Coronary artery (tissue), 2 donors: ENCODE measurements at regions not wholly inside any gene's neighbourhood (a gene's known extent, or its start where the extent isn't known, plus 50 kb on each side); places are given as distances from the start of the nearest gene placed in this dataset.

ENCODE experiments used
- DNase-seq: peaks from one replicate; pipeline ENCODE4 v3.0.0-alpha.2; 2017; ENCODE audit warnings: low spot score
- H3K27ac ChIP-seq, 2 donors: fragments of 200-600 bp; sonication (generic); one replicate each; pipeline ENCODE4 v1.5.1; 2016 to 2019
- H3K4me3 ChIP-seq: fragments of 200-600 bp; sonication (generic); 2 replicates; pipeline ENCODE4 v1.5.1; 2016; ENCODE audit warnings: mild to moderate bottlenecking, moderate library complexity
- CTCF ChIP-seq: fragments of 200-600 bp; sonication (generic); IDR thresholded peaks from one replicate; pipeline ENCODE4 v1.5.1; 2019; ENCODE audit warnings: antibody characterized with exemption

GRCh38 chr6:53718597-53719460 lies 53.3 kb upstream of the KLHL31 start:
- Histone ChIP-seq H3K27ac (no peak overlapping the region), H3K4me3 (no peak overlapping the region)
- TF ChIP-seq CTCF = peak; percentile 38
- DNase-seq = no peak

- TF ChIP-seq CTCF = no peak
- Histone ChIP-seq H3K27ac (no peak overlapping the region), H3K4me3 (no peak overlapping the region)
- no peak for DNase-seq
Measured at GRCh38 chr6:53717566-53717965, 52.0 kb upstream of the KLHL31 start.

GRCh38 chr6:53715434-53715833 lies 49.9 kb upstream of the KLHL31 start:
- Histone ChIP-seq H3K4me3 (no peak overlapping the region), H3K27ac (no peak overlapping the region)
- no peak for DNase-seq
- TF ChIP-seq CTCF = no peak
